ENCODE measurements at regions not wholly inside any gene's neighbourhood (a gene's known extent, or its start where the extent isn't known, plus 50 kb on each side); places are given as distances from the start of the nearest gene placed in this dataset.

- Histone ChIP-seq H3K4me3 (no peak overlapping the region), H3K36me3 (ENCODE audit: insufficient read depth in 1 of 2, low read depth in 1 of 2) (no peaks in the 10 kb centered on the region), H3K4me1 (peaks cover 24% of the 10 kb centered on the region), H3K27ac (no peak overlapping the region), H3K9me3 (no peaks in the 10 kb centered on the region), H3K27me3 (ENCODE audit: insufficient read depth in 3 of 3, low read length in 2 of 3) (no peaks in the 10 kb centered on the region)
- intact Hi-C loops (cut with DNase I), result no loop called here
- ATAC-seq, result no peak
- TF ChIP-seq CTCF (IDR thresholded peaks at IDR 0.05), result no peak
- no peak for DNase-seq
Measured at GRCh38 chr9:13481274-13481673, 201.8 kb upstream of the MPDZ start.

GRCh38 chr9:13480693-13481092, 201.2 kb upstream of the MPDZ start:
- ATAC-seq, result no peak
- no peaks in the 10 kb centered on the region for H3K36me3 ChIP-seq (ENCODE audit: insufficient read depth in 1 of 2, low read depth in 1 of 2)
- 87 to 99% (median 92%) methylated on average over 3 of the region's 3 CpGs for WGBS, 3 donors
- DNase-seq, result no peak
- no peak overlapping the region for H3K4me3 ChIP-seq
- no peak for TF ChIP-seq CTCF (IDR thresholded peaks at IDR 0.05)
- no peak overlapping the region for H3K27ac ChIP-seq
- no peaks in the 10 kb centered on the region for H3K27me3 ChIP-seq (ENCODE audit: insufficient read depth in 3 of 3, low read length in 2 of 3)
- intact Hi-C loops (cut with DNase I), result no loop called here
- peaks cover 4% of the 10 kb centered on the region for H3K9me3 ChIP-seq
- peaks cover 20% of the 10 kb centered on the region for H3K4me1 ChIP-seq

- no peaks in the 10 kb centered on the region for H3K36me3 ChIP-seq (ENCODE audit: insufficient read depth in 1 of 2, low read depth in 1 of 2)
Measured at GRCh38 chr9:13479096-13479495, 199.6 kb upstream of the MPDZ start.

GRCh38 chr9:13478639-13479038, 199.1 kb upstream of the MPDZ start:
- 64 to 81% (median 76%) methylated on average over 1 of the region's 1 CpG for WGBS, 3 donors
- ATAC-seq (peak in 2 of 4 donors; percentile 35 to 36), DNase-seq (no peak)
- no peaks in the 10 kb centered on the region for H3K27me3 ChIP-seq (ENCODE audit: insufficient read depth in 3 of 3, low read length in 2 of 3)
- intact Hi-C loops (cut with DNase I), result no loop called here
- no peak for TF ChIP-seq CTCF (IDR thresholded peaks at IDR 0.05)
- no peaks in the 10 kb centered on the region for H3K36me3 ChIP-seq (ENCODE audit: insufficient read depth in 1 of 2, low read depth in 1 of 2)
- H3K4me1 ChIP-seq, result peaks cover 3% of the 10 kb centered on the region
- H3K27ac ChIP-seq, result no peak overlapping the region
- H3K9me3 ChIP-seq, result peaks cover 13% of the 10 kb centered on the region
- no peak overlapping the region for H3K4me3 ChIP-seq

More at GRCh38 chr9:13479096-13479495, 199.6 kb upstream of the MPDZ start:
- Histone ChIP-seq H3K27me3 (ENCODE audit: insufficient read depth in 3 of 3, low read length in 2 of 3) (no peaks in the 10 kb centered on the region), H3K27ac (no peak overlapping the region), H3K9me3 (peaks cover 13% of the 10 kb centered on the region), H3K4me3 (no peak overlapping the region), H3K4me1 (peaks cover 7% of the 10 kb centered on the region)
- DNase-seq (no peak), ATAC-seq (no peak)
- intact Hi-C loops (cut with DNase I), result no loop called here
- no peak for TF ChIP-seq CTCF (IDR thresholded peaks at IDR 0.05)

GRCh38 chr9:13478160-13478559, 198.7 kb upstream of the MPDZ start:
- no peak for ATAC-seq
- H3K27me3 ChIP-seq (ENCODE audit: insufficient read depth in 3 of 3, low read length in 2 of 3), result no peaks in the 10 kb centered on the region
- WGBS, 3 donors, result 61 to 80% (median 72%) methylated on average over 2 of the region's 2 CpGs
- no peak overlapping the region for H3K4me3 ChIP-seq
- H3K27ac ChIP-seq, result no peak overlapping the region
- peaks cover 13% of the 10 kb centered on the region for H3K9me3 ChIP-seq
- H3K4me1 ChIP-seq, result no peaks in the 10 kb centered on the region
- intact Hi-C loops (cut with DNase I), result no loop called here
- H3K36me3 ChIP-seq (ENCODE audit: insufficient read depth in 1 of 2, low read depth in 1 of 2), result no peaks in the 10 kb centered on the region
- DNase-seq, result no peak
- no peak for TF ChIP-seq CTCF (IDR thresholded peaks at IDR 0.05)
